ENCODE measurements at regions not wholly inside any gene's neighbourhood (a gene's known extent, or its start where the extent isn't known, plus 50 kb on each side); places are given as distances from the start of the nearest gene placed in this dataset.

DNA sequence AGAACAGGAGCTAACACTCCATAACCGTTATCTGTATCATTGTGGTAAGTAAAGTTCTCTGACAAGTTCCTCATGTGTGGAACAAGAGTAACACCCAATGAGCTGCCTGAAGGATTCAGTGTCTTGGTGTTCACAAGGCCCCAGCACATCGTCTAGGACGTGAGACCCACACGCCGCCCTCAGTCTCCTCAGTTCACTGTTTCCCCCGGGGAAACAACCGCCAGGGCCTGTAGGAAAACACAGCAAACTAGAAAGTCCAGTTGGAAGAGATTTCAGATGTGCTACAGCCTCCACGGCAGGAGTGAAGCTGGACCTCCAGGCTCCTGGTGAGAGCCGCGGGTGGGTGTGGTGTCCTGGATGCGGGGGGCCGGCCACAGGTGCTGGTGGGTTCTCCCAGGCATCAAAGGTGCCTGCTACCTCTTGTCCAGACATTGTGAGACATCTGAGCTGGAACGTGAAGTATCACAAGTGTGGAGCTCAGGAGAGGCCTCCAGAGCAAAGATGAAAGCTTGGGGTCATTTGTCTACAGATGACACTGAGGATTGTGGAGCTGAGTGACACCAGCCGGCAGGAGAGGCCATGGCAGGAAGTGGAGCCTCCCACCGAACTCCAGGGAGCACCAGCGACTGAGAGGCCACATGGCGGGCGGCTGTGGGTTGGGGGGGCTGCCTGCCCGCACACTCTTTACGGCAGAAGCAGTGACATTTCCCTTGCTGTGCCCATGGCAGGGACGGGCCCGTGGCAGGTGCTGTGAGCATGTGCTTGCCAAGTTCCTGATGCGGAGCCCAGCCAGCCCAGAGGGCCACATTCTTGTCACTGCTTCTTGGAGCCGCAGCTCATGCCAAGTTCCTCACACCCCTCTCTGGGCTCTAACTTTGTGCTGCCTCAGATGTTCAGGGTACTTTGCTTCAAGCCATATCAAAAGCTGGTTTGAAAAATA is 131.2 kb downstream of the TMEM18 start:
- DNase-seq = no peak

DNA sequence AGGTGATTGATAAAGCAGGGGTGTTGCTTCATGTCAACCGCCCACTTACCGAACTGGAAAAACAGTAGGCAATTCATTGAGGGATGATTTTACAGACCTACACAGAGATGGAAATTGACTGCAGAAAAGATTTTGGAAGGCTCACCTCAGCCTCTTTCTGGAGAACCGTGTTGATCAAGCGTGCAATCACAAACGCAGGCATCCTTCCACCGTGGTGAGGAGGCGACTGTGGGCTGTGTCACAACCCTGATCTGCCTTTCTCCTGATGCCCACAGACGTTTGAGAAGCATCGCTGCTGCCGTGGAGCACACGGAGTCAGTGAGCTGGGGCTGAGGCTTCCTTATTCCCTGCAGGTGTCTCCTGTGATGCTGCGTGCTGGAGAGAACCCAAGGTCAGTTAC is 132.0 kb downstream of the TMEM18 start:
- DNase-seq = no peak

- DNase-seq = no peak
Measured at GRCh38 chr2:538646-539045, 138.6 kb downstream of the TMEM18 start.

- no peak for DNase-seq
Measured at GRCh38 chr2:535222-535621, 142.0 kb downstream of the TMEM18 start.

DNA sequence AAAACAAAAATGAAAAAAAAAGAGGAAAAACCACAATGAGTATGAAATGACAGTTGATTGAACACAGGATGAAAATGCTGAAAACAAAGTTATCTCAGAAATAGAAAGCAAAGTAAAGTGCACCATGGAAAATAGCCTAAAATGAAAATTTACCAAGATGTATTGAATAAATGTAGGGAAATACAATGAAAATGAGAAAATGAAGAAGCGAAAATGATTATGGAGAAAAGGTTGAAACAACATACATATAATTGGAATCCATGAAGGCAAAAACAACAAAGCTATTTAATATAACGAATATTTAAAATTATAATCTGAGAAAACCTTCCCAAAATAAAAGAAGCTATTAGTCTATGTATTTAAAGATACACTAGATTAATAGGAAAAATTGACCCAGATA is 147.4 kb downstream of the TMEM18 start:
- DNase-seq = no peak

- DNase-seq = peak; percentile 62
Measured at GRCh38 chr2:529424-529823, 147.8 kb downstream of the TMEM18 start.

DNA sequence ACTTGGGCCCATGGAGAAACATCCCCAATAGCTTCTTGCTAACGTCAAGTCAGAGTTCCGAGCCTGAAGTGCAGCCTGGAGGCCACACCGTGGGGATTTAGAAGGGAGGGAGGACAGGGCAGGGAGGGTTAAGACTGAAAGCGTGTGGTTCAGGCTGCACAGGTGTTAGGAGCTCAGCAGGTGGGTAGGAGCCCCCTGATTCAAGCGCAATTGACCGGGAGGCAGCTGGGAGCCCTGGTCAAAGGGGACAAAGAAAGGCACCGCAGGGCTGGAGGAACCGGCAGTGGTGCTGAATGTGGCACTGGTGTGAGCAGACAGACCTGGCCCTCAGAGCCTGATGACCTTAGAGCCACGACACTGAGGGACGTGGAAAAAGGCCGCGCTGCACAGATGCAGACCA is 149.6 kb downstream of the TMEM18 start:
- no peak for DNase-seq

GRCh38 chr2:526918-527317 is 150.3 kb downstream of the TMEM18 start:
- DNase-seq = no peak

- DNase-seq = no peak
Measured at GRCh38 chr2:525611-526010, 151.6 kb downstream of the TMEM18 start.

DNA sequence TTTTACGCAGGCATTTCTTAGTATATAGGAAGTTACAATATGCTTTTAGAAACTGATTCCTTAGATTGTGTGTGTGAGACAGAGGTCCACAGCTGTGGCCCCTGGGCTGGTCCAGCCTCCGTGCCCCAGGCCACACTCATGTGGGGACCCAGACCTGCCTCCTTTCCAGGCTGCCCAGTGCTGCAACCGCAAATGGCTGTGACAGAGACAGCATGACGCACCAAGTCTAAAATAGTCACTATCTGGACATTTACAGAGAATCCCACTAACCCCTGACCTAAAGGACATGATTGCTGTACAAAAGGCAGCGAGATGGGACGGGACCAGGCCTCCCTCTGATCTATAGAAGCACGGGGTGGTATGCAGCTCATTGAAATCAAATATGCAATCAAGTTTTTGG is 152.2 kb downstream of the TMEM18 start:
- no peak for DNase-seq

DNA sequence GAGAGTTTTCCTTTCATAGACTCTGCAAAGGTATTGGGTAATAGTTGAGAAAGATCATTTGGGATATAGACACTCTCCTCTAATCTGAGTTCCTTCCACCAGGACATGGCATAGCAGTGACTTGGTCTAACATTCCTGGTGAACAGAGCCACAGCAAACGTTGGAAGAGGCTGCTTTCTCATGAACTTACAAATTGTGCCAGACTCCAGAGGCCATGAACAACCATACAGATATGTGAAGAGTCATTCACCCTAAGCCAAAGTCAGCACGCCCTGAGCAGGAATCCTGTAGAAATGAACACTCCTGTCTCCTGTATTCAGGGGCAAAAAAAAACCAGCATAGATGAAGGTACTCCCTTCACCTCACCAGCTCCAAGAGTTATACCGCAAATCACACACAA is 152.8 kb downstream of the TMEM18 start:
- no peak for DNase-seq

DNA sequence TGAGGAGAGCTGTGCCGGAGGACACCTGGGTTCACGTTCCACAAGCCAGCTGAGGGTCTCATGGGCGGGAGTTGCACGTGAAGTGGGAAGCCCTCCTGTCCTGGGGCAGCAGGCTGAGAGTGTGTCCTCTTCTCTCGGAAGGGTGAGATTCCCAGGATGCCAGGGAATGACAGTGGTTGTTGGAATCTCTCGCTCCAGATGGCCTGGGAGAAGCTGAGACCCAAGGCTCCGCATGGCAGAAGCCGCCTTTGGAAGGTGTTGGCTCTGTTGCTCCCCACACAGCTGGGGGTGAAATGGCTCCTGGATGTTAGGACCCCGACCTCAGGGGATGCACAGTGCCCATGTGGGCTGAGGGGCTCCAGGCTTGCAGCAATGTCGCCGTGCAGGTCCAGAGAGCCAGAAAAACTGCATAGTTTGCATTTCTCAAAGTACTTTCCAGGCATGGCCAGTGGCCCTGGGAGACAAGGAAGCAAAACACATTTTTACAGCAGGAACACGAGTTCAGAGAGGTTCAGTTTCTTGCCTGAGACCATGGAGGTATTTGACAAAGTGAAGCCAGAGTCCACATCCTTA is 153.4 kb downstream of the TMEM18 start:
- DNase-seq = no peak

GRCh38 chr2:522776-523175 is 154.4 kb downstream of the TMEM18 start:
- DNase-seq = no peak

DNA sequence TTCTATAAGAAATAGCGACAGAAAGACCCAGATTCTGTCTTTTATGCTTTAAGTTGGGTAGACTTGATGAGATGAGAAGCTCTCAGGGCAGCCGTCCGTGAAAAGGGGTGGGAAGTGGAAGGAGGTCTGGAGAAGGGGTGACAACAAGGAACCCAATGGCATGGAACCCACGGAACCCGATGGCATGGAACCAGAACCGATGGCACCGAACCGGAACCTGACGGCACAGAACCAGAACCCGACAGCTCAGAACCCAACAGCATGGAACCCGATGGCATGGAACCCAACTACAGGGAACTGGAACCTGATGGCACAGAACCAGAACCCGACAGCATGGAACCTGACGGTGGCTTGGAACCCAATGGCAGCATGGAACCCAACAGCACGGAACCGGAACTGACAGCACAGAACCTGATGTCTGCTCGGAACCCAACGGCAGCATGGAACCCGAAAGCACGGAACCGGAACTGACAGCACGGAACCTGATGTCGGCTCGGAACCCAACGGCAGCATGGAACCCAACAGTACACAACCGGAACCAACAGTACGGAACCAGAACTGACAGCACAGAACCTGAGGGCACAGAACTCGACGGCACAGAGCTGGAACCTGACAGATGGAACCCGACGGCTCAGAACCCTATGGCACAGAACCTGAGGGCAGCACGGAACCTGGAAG is 155.2 kb downstream of the TMEM18 start:
- no peak for DNase-seq

- DNase-seq = no peak
Measured at GRCh38 chr2:520663-521340, 156.4 kb downstream of the TMEM18 start.

DNA sequence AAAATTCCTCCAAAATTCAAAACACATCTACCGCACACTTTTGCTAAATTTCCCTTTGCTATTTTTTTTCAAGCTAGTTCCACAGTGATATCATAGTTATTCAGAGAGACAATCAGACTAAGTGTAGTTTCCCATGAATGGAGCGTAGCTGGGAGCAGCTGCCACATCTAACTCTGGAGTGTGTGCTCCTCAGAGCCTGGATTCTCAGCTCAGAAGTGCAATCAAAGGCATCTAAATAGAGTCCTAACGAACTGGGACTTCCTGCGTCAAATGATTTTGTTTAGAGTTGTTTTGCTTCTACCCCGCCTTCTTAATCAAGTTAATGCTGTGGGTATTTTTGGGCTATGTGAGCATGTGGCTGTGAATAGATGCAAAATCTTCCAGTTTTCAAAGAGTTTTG is 160.3 kb downstream of the TMEM18 start:
- no peak for DNase-seq

DNA sequence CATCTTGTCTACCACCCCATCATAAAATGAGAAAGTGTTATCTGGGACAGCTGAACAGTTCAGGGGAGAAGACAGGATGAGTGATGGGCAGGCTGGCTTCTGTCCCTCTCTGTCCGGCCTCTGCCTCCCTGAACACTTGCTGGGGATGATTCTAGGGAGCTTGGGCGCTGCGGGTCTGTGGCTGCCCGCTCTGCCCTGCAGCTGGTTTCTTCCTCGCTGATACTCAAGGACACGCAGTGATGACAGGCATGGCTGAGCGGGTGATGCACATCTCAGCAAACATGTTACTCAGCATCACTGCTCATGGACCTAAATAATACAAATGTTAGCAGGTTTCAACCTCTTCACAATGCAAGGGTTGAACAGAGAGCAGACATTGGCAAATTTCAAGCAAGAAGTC is 161.1 kb downstream of the TMEM18 start:
- no peak for DNase-seq

- no peak for DNase-seq
Measured at GRCh38 chr2:515441-516127, 161.6 kb downstream of the TMEM18 start.

DNA sequence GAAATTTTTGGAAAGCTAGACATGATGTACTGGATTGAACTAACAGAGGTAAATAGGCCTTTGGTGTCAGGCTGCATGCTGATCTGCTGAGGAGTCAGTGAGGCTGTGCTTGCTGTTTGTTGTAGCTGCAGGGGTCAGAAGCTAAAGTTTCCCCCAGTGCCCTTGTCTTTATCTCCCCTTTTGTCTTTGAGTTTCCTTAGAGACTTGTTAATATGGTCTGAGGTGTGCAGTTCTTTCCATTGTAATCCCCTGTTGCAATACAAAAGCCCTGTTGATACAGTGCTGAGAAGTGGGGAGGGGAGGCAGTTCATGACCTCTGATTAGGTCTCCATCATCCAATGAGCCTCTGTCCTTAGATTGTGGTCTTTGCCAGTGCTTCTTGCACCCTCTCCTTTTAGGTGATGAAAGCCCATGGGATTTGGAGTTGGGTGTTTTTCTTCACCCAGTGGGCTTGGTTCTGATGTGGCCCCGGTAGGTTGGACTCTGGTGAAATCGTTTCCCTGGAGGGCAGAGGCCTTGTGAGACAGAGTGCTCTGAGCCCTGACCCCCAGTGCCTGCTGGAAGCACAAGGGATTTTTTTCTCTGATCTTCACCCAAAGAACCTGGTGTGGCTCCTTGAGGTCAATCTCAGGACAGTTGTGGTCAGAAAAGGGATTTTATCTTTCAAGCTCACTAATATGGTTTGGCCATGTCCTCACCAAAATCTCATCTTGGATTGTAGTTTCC is 163.1 kb downstream of the TMEM18 start:
- DNase-seq = no peak

DNA sequence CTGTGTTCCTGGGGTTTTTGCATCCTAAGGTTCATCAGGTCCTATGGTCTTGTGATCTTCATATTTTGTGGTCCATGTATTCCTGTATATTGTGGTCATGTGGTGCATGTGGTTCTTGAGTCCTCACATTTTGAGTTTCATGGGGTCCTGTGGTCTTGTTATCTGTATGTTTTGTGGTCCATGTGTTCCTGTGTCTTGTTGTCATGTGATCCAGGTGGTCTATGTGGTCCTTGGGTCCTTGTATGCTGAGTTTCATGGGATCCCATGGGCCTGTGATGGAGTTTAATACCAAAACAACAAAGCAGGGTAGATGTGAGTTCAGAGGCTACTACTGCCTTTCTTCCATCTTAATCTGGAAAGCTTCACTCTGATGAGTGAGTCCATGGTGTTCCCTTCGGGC is 166.4 kb downstream of the TMEM18 start:
- DNase-seq = no peak

- no peak for DNase-seq
Measured at GRCh38 chr2:509888-510287, 167.3 kb downstream of the TMEM18 start.

DNA sequence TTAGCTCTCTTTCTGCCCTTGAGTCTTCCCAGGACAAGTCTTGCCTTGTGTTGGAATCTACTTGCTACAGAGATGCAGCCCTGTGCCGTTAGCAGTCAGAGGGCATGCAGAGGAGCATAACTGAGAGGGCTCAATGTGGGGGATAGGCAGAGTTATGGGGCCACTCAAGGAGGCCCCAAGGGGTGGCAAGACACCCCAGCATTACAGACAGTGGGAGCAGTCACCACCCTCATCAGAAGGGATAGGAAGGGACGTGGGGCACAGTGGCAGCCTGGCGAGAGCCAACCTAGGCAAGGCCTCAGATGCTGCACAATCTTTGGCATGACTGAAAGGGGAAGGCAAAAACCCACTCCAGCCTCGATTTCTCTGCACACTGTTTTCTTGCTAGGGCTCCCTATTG is 169.1 kb downstream of the TMEM18 start:
- DNase-seq = no peak

All from OCI-M1 (cell line).